ENCODE measurements at regions not wholly inside any gene's neighbourhood (a gene's known extent, or its start where the extent isn't known, plus 50 kb on each side); places are given as distances from the start of the nearest gene placed in this dataset.

DNA sequence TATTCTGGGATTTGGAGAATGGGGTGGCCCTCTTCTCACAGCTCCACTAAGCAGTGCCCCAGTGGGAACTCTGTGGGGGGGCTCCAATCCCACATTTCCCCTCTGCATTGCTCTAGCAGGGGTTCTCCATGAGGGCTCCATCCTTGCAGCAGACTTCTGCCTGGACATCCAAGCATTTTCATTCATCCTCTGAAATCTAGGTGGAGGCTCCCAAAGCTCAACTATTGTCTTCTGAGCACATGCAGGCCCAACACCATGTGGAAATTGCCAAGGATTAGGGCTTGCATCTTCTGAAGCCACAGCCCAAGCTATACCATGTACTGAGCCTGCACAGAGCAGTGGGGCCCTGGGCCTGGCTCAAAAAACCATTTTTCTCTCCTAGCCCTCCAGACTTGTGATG lies 162.4 kb upstream of the CWC22 start:
- TF ChIP-seq, protein P1, sequence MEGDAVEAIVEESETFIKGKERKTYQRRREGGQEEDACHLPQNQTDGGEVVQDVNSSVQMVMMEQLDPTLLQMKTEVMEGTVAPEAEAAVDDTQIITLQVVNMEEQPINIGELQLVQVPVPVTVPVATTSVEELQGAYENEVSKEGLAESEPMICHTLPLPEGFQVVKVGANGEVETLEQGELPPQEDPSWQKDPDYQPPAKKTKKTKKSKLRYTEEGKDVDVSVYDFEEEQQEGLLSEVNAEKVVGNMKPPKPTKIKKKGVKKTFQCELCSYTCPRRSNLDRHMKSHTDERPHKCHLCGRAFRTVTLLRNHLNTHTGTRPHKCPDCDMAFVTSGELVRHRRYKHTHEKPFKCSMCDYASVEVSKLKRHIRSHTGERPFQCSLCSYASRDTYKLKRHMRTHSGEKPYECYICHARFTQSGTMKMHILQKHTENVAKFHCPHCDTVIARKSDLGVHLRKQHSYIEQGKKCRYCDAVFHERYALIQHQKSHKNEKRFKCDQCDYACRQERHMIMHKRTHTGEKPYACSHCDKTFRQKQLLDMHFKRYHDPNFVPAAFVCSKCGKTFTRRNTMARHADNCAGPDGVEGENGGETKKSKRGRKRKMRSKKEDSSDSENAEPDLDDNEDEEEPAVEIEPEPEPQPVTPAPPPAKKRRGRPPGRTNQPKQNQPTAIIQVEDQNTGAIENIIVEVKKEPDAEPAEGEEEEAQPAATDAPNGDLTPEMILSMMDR (IDR thresholded peaks at IDR 0.05 in 8 of 11, conservative IDR thresholded peaks at IDR 0.05 in 3 of 11) = no peak
- TF ChIP-seq POLR2A (IDR thresholded peaks at IDR 0.05) (no peak), POLR2AphosphoS5 (IDR thresholded peaks at IDR 0.05) (no peak)

Data from spleen (tissue), 7 donors.